Stimulated activated CD4-positive, alpha-beta T cell treated with anti-CD3 and anti-CD28 coated beads, Interleukin-15, amount 100 ng/mL, for 24 hours (primary cell): ENCODE measurements at regions not wholly inside any gene's neighbourhood (a gene's known extent, or its start where the extent isn't known, plus 50 kb on each side); places are given as distances from the start of the nearest gene placed in this dataset.

Source experiments
- DNase-seq: peaks from one replicate; pipeline ENCODE4 v3.0.0-alpha.2; 2020

- DNase-seq = no peak
These were observed 60.7 kb upstream of the DCD start for GRCh38 chr12:54708826-54709225.

GRCh38 chr12:54704202-54704601 lies 56.0 kb upstream of the DCD start:
- DNase-seq = no peak

GRCh38 chr12:54701940-54702592 lies 53.9 kb upstream of the DCD start:
- DNase-seq = no peak

GRCh38 chr12:54700849-54701248 lies 52.7 kb upstream of the DCD start:
- no peak for DNase-seq

- DNase-seq = no peak
These were observed 52.1 kb upstream of the DCD start for GRCh38 chr12:54700301-54700700.
